Ishikawa (cell line): ENCODE measurements at regions not wholly inside any gene's neighbourhood (a gene's known extent, or its start where the extent isn't known, plus 50 kb on each side); places are given as distances from the start of the nearest gene placed in this dataset.

ENCODE experiments used
- CEBPB ChIP-seq: IDR thresholded peaks from 2 replicates; pipeline ENCODE4 v1.6.1; 2012
- CREB1 ChIP-seq: IDR thresholded peaks from 2 replicates; pipeline ENCODE4 v1.6.1; 2012; ENCODE audit warnings: low read depth
- EGR1 ChIP-seq: IDR thresholded peaks from 2 replicates; pipeline ENCODE4 v1.6.1; 2012
- EP300 ChIP-seq: IDR thresholded peaks from 2 replicates; pipeline ENCODE4 v1.6.1; 2012; ENCODE audit warnings: borderline replicate concordance
- FOXM1 ChIP-seq: IDR thresholded peaks from 2 replicates; pipeline ENCODE4 v1.6.1; 2012; ENCODE audit warnings: low read depth, borderline replicate concordance
- NFIC ChIP-seq: IDR thresholded peaks from 2 replicates; pipeline ENCODE4 v1.6.1; 2012
- RAD21 ChIP-seq: IDR thresholded peaks from 2 replicates; pipeline ENCODE4 v1.6.1; 2012; ENCODE audit warnings: low read depth
- TAF1 ChIP-seq: IDR thresholded peaks from 2 replicates; pipeline ENCODE4 v1.6.1; 2012; ENCODE audit warnings: low read depth, mild to moderate bottlenecking
- TCF12 ChIP-seq: IDR thresholded peaks from 2 replicates; pipeline ENCODE4 v1.6.1; 2012; ENCODE audit warnings: low read depth
- TEAD4 ChIP-seq: IDR thresholded peaks from 2 replicates; pipeline ENCODE4 v1.6.1; 2012
- YY1 ChIP-seq: IDR thresholded peaks from 2 replicates; pipeline ENCODE4 v1.6.1; 2012; ENCODE audit warnings: low read depth
- ZBTB7A ChIP-seq: IDR thresholded peaks from 2 replicates; pipeline ENCODE4 v1.6.1; 2012; ENCODE audit warnings: low read depth
- TF ChIP-seq, protein P1 (sequence below): IDR thresholded peaks from 2 replicates; pipeline ENCODE4 v1.6.1; 2012; ENCODE audit warnings: low read depth, mild to moderate bottlenecking
- TF ChIP-seq, protein P2 (sequence below): IDR thresholded peaks from 2 replicates; pipeline ENCODE4 v1.6.1; 2012
- TF ChIP-seq, protein P3 (sequence below): IDR thresholded peaks from 2 replicates; pipeline ENCODE4 v1.6.1; 2012

DNA sequence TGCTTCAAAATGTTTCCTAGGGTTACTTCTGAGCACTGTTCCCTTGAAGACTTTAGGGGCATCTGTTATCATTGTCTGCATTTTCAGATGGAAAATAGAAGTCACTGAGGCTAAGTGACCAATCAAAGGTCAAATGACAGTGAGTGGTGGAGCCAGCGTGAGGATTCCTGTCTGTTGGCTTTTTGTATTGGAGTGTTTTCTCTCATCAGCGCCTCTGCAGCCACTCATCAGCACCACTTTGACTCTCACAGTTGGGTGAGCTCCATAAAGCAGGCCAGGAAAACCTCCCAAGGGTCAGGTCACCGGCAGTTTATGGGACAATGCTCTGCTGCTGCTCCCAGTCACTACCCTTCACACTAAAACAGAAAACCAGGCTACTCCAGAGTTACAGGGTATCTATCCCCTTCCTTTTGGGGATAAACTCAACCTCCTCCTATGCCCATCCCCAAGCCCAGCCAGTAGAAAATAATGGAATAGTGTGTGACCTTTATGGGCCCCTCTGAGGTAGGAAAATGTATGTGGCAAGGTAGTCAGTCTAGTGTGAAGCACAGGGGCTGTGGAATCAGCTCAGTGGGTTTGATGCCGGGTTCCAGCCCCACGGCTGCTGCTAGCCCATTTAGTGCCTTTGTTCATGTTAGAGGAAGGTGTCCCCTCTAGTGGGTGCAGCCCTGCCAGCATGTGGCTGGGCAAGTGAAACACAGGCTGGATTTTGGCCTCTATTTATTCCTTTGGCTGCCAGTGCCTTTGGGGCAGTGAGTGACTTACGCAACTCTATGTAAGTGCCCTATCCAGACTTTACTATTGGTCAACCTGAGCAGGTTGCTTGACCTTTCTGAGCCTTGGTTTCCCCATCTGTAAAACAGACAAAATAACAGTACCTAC, 133.8 kb upstream of the CPM start:
- TF ChIP-seq CEBPB (peak; percentile 80), RAD21 (no peak)

DNA sequence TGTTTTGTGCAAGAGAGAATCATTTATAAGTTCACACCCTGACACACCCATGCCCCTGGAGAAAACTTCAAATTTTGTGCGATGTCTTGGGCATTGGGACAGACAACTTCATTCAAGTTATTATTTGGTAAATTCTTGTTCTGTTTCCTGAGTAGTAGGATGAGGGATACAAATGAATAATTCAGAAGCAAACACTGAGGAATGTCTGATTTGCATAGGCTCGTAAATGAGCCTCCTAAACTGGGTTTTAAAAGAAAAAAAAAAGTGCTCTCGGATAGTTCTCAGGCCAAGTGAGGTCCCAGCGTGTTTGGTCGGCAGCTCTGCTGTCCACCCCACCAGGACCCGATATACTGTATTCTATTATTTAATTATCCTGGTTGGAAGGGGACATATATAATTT, 134.7 kb upstream of the CPM start:
- TF ChIP-seq TAF1 (no peak), TCF12 (no peak), ZBTB7A (no peak), YY1 (no peak), RAD21 (no peak), EGR1 (no peak), NFIC (no peak), TEAD4 (no peak), CEBPB (no peak), CREB1 (no peak), FOXM1 (no peak), EP300 (no peak)
- TF ChIP-seq, protein P1, sequence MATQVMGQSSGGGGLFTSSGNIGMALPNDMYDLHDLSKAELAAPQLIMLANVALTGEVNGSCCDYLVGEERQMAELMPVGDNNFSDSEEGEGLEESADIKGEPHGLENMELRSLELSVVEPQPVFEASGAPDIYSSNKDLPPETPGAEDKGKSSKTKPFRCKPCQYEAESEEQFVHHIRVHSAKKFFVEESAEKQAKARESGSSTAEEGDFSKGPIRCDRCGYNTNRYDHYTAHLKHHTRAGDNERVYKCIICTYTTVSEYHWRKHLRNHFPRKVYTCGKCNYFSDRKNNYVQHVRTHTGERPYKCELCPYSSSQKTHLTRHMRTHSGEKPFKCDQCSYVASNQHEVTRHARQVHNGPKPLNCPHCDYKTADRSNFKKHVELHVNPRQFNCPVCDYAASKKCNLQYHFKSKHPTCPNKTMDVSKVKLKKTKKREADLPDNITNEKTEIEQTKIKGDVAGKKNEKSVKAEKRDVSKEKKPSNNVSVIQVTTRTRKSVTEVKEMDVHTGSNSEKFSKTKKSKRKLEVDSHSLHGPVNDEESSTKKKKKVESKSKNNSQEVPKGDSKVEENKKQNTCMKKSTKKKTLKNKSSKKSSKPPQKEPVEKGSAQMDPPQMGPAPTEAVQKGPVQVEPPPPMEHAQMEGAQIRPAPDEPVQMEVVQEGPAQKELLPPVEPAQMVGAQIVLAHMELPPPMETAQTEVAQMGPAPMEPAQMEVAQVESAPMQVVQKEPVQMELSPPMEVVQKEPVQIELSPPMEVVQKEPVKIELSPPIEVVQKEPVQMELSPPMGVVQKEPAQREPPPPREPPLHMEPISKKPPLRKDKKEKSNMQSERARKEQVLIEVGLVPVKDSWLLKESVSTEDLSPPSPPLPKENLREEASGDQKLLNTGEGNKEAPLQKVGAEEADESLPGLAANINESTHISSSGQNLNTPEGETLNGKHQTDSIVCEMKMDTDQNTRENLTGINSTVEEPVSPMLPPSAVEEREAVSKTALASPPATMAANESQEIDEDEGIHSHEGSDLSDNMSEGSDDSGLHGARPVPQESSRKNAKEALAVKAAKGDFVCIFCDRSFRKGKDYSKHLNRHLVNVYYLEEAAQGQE, result no peak
- TF ChIP-seq, protein P2, sequence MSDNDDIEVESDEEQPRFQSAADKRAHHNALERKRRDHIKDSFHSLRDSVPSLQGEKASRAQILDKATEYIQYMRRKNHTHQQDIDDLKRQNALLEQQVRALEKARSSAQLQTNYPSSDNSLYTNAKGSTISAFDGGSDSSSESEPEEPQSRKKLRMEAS, result no peak
- TF ChIP-seq, protein P3, sequence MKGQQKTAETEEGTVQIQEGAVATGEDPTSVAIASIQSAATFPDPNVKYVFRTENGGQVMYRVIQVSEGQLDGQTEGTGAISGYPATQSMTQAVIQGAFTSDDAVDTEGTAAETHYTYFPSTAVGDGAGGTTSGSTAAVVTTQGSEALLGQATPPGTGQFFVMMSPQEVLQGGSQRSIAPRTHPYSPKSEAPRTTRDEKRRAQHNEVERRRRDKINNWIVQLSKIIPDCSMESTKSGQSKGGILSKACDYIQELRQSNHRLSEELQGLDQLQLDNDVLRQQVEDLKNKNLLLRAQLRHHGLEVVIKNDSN, result no peak

DNA sequence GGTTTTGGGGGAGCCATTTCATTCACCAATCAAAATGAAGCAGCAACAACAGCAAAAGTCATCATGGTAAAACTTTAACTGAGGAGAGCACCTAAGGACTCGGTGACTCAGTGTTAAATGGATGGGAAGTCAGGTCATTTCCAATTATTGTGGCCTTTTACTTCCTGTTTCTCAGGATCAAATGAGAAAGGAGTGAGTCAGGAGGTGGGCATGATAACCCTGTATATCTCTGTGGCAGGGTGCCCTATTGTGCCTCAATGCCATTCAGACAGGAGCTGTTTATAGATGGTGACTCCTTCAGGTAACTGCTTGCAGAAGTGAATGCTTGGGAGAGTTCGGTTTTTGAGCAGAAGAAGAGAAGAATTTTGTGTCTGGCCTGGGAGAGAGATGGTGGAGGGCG, 135.5 kb upstream of the CPM start:
- no peak for TF ChIP-seq RAD21

DNA sequence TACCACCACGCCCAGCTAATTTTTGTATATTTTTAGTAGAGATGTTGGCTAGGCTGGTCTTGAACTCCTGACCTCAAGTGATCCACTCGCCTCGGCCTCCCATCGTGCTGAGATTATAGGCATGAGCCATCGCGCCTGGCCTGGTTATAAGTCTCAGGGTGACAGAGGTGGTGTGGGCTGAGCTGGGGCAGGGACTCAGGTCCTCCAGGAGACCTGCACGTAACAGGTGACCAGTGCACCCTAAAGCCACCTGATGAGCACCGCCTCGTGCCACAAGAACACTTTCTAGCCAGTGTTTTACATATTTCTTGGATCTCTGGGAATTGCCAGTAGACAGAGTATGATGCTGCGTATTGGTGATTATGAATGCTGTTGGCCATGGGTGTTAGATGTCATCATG, 136.5 kb upstream of the CPM start:
- TF ChIP-seq EGR1, result no peak
- TF ChIP-seq FOXM1, result no peak
- TF ChIP-seq, protein P3, result no peak
- TF ChIP-seq YY1, result no peak
- TF ChIP-seq CREB1, result no peak
- TF ChIP-seq, protein P1, result no peak
- TF ChIP-seq CEBPB, result no peak

DNA sequence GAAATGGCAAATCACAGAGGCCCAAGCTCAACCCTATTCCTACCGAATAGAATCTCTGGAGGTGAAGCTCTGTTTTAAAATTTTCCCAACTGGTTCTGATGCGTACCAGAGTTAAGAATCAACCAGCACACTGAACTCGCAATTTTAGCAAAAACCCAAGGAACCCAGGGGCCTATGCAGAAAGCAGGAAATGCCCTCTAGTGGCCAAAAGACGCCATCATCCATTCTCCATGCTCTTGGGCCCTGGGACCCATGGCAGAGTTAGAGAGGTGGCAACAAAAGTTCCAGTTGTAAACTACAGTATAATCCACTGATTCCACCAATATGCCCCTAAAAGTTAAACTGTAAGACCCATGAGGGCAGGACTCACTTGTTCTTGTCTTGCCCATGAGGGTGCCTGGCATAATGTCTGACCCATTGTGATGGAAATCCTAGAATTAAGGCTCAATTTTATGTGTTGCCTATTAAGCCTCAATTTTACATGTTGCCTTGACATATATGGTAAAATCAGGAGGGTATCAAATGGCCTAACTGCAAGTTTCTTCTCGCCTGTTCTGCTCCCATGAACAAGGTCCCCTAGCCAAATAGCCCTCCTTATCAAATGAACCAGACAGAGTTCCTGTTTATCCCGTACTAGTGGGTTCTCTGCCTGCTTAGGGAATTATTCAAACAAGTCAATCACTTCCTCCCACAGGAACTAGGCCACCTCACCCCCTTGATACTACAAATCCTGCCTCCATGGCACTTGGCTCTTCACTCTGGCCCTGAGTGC, 137.5 kb upstream of the CPM start:
- TF ChIP-seq RAD21 (peak; percentile 97), NFIC (no peak), TAF1 (no peak), TCF12 (no peak), CREB1 (no peak)
- TF ChIP-seq, protein P3, result no peak

DNA sequence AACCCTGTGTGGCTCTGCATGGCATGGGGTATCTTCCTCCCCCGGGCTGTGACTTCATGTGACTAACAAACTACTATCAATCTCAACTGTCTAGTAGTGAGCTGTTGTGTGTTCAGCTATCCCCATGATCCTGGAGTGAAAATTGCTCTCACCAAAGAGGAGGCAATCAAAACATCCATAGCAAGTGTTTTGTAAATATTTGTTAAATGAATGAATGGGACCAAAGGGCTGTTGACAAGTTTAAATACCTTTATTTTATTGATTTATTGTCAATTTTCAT, 138.1 kb upstream of the CPM start:
- TF ChIP-seq EGR1, result no peak
- TF ChIP-seq, protein P3, result no peak
- TF ChIP-seq, protein P2, result no peak
- TF ChIP-seq TAF1, result no peak
- TF ChIP-seq CEBPB, result no peak
- no peak for TF ChIP-seq ZBTB7A
- no peak for TF ChIP-seq EP300
- TF ChIP-seq TCF12, result no peak
- no peak for TF ChIP-seq TEAD4
